Testis (tissue), 2 donors: ENCODE measurements at regions not wholly inside any gene's neighbourhood (a gene's known extent, or its start where the extent isn't known, plus 50 kb on each side); places are given as distances from the start of the nearest gene placed in this dataset.

Experiments
- POLR2A ChIP-seq: fragments of 450-650 bp; IDR thresholded peaks from one replicate; pipeline ENCODE4 v1.6.1; 2017; ENCODE audit warnings: antibody characterized with exemption, mild to moderate bottlenecking, moderate library complexity
- TF ChIP-seq, protein P1 (sequence below), 3 experiments: fragments of 450-650 bp in 2 of 3; fragments of 200-600 bp in 1 of 3; sonication (generic) in 1 of 3; IDR thresholded peaks; one replicate each; pipeline ENCODE4 v1.5.1; 2016 to 2019; ENCODE audit warnings: antibody characterized with exemption in 3 of 3, mild to moderate bottlenecking in 2 of 3, moderate library complexity in 1 of 3

DNA sequence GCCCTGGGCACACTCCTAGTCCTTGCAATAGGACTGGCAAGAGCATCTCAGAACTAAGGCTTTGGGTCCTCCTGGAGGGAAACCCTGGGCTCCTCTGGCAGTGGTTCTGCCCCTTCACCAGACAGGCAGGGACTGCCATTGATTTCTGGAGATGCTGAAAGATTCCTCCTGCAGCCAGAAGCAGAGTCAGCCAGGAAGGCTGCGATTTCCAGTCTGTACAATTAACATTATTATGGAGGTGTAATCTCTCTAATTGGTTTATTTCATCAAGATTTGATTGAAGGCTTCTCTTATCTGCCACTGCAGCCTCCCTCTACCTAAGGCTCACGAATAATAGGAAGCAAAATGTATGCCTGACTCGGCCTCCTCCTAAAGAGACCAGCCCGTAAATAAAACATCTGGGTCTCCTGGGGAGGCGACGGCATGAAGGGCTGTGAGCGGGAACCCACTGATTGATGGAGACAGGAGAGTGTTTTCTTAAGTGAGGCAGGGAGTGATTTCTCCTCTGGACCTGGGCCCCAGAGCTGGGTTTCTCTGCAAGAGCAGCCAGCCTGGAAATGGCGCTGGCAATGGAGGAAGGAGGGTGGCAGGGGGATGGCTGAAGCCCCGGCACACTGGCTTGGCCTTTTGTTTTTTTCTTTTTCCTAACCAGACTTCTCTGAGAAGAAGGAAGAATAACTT is 689.6 kb downstream of the DHX35 start:
- TF ChIP-seq, protein P1, sequence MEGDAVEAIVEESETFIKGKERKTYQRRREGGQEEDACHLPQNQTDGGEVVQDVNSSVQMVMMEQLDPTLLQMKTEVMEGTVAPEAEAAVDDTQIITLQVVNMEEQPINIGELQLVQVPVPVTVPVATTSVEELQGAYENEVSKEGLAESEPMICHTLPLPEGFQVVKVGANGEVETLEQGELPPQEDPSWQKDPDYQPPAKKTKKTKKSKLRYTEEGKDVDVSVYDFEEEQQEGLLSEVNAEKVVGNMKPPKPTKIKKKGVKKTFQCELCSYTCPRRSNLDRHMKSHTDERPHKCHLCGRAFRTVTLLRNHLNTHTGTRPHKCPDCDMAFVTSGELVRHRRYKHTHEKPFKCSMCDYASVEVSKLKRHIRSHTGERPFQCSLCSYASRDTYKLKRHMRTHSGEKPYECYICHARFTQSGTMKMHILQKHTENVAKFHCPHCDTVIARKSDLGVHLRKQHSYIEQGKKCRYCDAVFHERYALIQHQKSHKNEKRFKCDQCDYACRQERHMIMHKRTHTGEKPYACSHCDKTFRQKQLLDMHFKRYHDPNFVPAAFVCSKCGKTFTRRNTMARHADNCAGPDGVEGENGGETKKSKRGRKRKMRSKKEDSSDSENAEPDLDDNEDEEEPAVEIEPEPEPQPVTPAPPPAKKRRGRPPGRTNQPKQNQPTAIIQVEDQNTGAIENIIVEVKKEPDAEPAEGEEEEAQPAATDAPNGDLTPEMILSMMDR (IDR thresholded peaks at IDR 0.05), result no peak
- TF ChIP-seq POLR2A, result no peak
